ENCODE measurements at regions not wholly inside any gene's neighbourhood (a gene's known extent, or its start where the extent isn't known, plus 50 kb on each side); places are given as distances from the start of the nearest gene placed in this dataset.

- TF ChIP-seq CTCF (IDR thresholded peaks at IDR 0.05; ENCODE audit: insufficient read depth, missing control alignments) = no peak
- DNase-seq (ENCODE audit: insufficient read length, low spot score) = no peak
- FAIRE-seq = no peak
Measured at GRCh38 chr5:8634219-8634618, 765.3 kb downstream of the MTRR start.

DNA sequence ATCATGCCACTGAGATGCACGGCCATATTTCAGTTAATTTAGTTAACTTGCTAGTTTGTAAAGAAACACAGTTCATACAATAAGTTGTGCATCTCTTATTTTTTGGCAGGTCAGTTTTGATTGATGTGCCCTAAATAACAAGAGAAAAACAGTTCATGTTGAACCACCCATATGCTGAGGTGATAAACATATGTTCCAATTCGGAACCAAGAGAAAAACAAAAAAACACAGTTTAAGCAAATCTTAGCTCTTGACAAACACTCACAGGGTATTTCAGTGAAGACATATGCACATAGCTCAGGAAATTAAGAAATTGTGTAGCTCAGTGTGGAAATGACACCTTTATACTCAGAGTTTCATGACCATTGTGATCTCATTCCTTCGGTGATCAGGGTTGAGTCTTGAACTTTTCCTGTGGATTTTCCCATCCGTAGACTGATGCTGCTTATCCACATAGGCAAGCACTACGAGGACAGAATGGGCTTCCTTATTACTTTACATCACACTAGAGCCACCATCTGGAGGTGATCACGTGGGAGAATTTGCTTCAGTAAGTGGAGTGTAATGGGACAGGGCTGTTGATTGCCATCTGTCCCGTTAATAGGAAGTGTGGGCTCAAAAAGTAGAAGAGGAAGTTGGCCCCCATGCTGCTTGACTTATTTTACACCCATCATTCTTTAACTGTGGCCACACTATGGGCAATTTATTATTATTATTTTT is 773.0 kb downstream of the MTRR start:
- no peak for FAIRE-seq

DNA sequence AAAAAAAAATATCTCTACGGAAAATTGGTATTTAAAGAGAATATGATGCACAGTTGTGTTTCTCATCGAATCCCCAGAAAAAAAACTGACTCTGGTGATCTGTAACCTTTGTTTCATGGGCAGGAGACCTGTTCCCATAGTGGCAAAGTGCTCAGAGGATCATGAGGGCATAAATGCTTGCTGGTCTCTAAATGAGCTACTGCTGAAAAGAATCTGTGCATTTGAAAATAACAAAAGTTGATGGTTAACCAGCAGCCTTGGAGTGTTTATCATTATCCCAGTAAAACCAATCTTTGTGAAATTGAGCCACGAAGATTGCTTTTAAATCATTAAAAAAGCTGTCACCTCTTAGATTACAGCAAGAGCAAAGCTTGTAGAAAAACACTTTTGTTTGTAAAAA is 775.4 kb downstream of the MTRR start:
- no peak for DNase-seq (ENCODE audit: insufficient read length, low spot score)
- no peak for TF ChIP-seq CTCF (IDR thresholded peaks at IDR 0.05; ENCODE audit: insufficient read depth, missing control alignments)
- FAIRE-seq = no peak

More for the DNA sequence above, 773.0 kb downstream of the MTRR start:
- no peak for TF ChIP-seq CTCF (IDR thresholded peaks at IDR 0.05; ENCODE audit: insufficient read depth, missing control alignments)
- no peak for DNase-seq (ENCODE audit: insufficient read length, low spot score)

DNA sequence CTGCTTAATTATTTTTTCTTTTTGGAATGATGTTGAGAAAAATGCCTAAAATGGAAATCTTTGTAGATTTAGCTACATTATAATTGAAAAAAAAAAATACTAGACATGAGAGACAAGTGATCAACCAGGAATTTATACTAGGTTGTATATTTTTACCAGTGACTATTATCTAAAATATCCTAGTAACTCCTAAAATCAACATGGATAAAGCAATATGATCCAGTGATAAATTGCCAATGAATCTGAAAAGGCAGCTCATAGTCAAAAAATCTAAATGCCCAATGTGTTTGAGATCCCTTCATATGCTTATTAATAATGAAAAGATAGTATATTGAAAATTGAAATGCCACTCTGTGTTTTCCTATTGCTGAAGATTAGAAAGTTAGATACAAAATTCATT is 778.2 kb downstream of the MTRR start:
- no peak for TF ChIP-seq CTCF (IDR thresholded peaks at IDR 0.05; ENCODE audit: insufficient read depth, missing control alignments)
- DNase-seq (ENCODE audit: insufficient read length, low spot score) (no peak), FAIRE-seq (no peak)

DNA sequence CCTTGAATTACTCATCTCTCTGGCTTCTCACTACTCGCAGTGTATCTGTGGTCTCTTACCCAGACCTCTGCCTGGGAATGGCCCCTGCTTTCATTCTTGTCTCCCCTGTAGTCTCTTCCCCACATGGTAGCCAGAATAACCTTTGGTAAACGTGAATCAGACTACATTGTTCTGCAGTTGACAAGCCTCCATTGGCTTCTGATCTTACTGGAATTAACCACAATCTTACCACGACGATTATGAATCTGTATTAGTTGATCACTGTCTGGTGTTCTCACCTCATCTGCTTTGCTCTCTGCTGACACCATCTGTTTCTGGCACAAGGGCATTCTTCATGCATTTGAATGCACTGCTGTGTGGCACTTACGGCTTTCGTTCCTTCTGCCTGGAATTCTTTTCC is 781.2 kb downstream of the MTRR start:
- no peak for FAIRE-seq
- no peak for TF ChIP-seq CTCF (IDR thresholded peaks at IDR 0.05; ENCODE audit: insufficient read depth, missing control alignments)
- no peak for DNase-seq (ENCODE audit: insufficient read length, low spot score)

GRCh38 chr5:8660133-8660893 is 791.4 kb downstream of the MTRR start:
- TF ChIP-seq CTCF (IDR thresholded peaks at IDR 0.05; ENCODE audit: insufficient read depth, missing control alignments) = no peak
- FAIRE-seq (no peak), DNase-seq (ENCODE audit: insufficient read length, low spot score) (no peak)

DNA sequence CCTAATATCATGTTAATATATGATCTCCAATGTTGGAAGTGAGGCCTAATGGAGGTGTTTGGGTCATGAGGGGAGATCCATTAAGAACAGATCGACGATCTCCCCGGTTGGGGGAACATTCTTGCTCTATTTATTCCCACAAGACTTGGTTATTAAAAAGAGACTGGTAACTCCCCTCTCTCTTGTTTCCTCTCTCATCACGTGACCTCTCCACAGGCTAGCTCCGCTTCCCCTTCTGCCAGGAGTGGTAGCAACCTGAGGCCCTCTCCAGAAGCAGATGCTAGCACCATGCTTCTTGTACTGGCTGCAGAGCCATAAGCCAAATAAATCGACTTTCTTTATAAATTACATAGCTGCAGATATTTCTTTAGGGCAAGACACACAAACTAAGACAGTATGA is 794.4 kb downstream of the MTRR start:
- DNase-seq (ENCODE audit: insufficient read length, low spot score) (no peak), FAIRE-seq (no peak)
- TF ChIP-seq CTCF (IDR thresholded peaks at IDR 0.05; ENCODE audit: insufficient read depth, missing control alignments) = no peak

Data from D721Med (cell line).